ENCODE measurements at regions not wholly inside any gene's neighbourhood (a gene's known extent, or its start where the extent isn't known, plus 50 kb on each side); places are given as distances from the start of the nearest gene placed in this dataset.

DNA sequence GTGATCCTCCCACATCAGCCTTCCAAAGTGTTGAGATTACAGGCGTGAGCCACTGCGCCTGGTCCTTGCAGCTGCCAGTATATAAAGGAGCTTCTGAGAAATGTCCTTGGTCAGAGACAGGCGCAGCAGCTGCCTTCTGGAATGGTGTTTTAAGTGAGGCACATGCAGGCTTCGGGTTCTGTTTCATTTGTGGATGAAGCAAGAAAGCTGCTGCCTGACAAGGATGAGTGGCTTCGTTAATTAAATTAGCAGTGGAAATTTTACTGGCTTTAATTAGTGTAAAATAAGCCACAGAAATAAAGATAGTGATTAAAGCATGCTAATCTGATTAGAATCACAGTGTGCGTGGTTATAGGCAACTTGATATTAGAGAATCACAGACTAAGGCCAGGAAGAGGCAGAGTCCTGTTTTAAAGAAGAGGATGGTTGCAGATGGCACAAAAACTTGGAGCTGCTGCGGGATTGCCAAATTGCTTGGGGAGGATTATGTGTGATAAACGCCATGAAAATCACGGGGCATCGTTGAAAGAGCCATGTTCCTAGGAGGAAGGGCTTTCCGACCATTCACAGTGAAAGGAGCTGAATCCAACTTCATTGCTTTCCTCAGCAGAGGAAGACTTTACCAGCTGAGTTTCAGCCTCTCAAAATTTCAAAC is 348.4 kb upstream of the FAT1 start (continued):
- TF ChIP-seq, protein P1, sequence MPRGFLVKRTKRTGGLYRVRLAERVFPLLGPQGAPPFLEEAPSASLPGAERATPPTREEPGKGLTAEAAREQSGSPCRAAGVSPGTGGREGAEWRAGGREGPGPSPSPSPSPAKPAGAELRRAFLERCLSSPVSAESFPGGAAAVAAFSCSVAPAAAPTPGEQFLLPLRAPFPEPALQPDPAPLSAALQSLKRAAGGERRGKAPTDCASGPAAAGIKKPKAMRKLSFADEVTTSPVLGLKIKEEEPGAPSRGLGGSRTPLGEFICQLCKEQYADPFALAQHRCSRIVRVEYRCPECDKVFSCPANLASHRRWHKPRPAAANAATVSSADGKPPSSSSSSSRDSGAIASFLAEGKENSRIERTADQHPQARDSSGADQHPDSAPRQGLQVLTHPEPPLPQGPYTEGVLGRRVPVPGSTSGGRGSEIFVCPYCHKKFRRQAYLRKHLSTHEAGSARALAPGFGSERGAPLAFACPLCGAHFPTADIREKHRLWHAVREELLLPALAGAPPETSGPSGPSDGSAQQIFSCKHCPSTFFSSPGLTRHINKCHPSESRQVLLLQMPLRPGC (tag by site-specific recombination; IDR thresholded peaks at IDR 0.05) = no peak
- no peak for TF ChIP-seq ZBTB17 (tag by site-specific recombination; IDR thresholded peaks at IDR 0.05)
- no peak for TF ChIP-seq ZIC2 (tag by site-specific recombination; IDR thresholded peaks at IDR 0.05)
- TF ChIP-seq ZXDB (tag by site-specific recombination; IDR thresholded peaks at IDR 0.05) = no peak
- TF ChIP-seq, protein P2, sequence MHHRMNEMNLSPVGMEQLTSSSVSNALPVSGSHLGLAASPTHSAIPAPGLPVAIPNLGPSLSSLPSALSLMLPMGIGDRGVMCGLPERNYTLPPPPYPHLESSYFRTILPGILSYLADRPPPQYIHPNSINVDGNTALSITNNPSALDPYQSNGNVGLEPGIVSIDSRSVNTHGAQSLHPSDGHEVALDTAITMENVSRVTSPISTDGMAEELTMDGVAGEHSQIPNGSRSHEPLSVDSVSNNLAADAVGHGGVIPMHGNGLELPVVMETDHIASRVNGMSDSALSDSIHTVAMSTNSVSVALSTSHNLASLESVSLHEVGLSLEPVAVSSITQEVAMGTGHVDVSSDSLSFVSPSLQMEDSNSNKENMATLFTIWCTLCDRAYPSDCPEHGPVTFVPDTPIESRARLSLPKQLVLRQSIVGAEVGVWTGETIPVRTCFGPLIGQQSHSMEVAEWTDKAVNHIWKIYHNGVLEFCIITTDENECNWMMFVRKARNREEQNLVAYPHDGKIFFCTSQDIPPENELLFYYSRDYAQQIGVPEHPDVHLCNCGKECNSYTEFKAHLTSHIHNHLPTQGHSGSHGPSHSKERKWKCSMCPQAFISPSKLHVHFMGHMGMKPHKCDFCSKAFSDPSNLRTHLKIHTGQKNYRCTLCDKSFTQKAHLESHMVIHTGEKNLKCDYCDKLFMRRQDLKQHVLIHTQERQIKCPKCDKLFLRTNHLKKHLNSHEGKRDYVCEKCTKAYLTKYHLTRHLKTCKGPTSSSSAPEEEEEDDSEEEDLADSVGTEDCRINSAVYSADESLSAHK (tag by site-specific recombination; IDR thresholded peaks at IDR 0.05) = no peak
- no peak for TF ChIP-seq ZNF600 (tag by site-specific recombination; IDR thresholded peaks at IDR 0.05)

DNA sequence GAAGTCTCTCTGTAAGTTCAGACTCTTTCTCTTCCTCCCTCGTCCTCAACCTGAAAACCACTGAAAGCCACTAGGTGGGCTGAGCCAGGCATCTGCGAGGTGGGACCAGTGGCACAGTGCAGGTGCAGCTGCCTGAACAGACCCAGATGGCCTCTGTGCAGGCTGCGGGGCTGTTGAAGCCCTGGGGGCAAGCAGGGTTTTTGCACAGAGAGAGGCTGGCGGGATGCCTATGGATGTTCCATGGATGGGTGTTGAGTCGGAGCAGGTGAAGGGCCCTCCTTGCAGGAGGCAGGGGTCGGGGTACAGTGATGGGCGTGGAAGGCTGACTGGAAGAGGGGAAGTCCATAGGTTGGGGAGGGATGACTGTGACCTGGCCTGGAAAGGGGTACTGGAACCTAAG is 350.2 kb upstream of the FAT1 start:
- TF ChIP-seq ZNF223 (tag by site-specific recombination; IDR thresholded peaks at IDR 0.05) (no peak), ZNF292 (tag by site-specific recombination; IDR thresholded peaks at IDR 0.05; ENCODE audit: borderline replicate concordance, low read depth) (no peak), ZFP37 (tag by site-specific recombination; IDR thresholded peaks at IDR 0.05) (no peak), ZNF2 (tag by site-specific recombination; IDR thresholded peaks at IDR 0.05) (no peak), ZNF664 (tag by site-specific recombination; IDR thresholded peaks at IDR 0.05) (no peak), ZNF146 (tag by site-specific recombination; IDR thresholded peaks at IDR 0.05) (no peak), ZNF785 (tag by site-specific recombination; IDR thresholded peaks at IDR 0.05) (no peak), ZSCAN23 (tag by site-specific recombination; IDR thresholded peaks at IDR 0.05) (no peak)
- TF ChIP-seq, protein P3, sequence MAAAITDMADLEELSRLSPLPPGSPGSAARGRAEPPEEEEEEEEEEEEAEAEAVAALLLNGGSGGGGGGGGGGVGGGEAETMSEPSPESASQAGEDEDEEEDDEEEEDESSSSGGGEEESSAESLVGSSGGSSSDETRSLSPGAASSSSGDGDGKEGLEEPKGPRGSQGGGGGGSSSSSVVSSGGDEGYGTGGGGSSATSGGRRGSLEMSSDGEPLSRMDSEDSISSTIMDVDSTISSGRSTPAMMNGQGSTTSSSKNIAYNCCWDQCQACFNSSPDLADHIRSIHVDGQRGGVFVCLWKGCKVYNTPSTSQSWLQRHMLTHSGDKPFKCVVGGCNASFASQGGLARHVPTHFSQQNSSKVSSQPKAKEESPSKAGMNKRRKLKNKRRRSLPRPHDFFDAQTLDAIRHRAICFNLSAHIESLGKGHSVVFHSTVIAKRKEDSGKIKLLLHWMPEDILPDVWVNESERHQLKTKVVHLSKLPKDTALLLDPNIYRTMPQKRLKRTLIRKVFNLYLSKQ (tag by site-specific recombination; IDR thresholded peaks at IDR 0.05; ENCODE audit: borderline replicate concordance) = no peak
- Histone ChIP-seq H3K4me1 (ENCODE audit: control insufficient read depth, insufficient read depth, low read length) (no peaks in the 10 kb centered on the region), H3K9me3 (ENCODE audit: control insufficient read depth, insufficient read depth, low read depth, low read length) (no peaks in the 10 kb centered on the region), H3K36me3 (ENCODE audit: control insufficient read depth in 2 of 2, insufficient read depth in 1 of 2, low read length in 2 of 2) (no peaks in the 10 kb centered on the region), H3K27ac (ENCODE audit: extremely low read depth, low read depth, low read length) (no peak overlapping the region), H3K4me3 (ENCODE audit: low read depth, low read length) (no peak overlapping the region)
- POLR2A ChIA-PET = no interaction called here
- CTCF ChIA-PET = no interaction called here

DNA sequence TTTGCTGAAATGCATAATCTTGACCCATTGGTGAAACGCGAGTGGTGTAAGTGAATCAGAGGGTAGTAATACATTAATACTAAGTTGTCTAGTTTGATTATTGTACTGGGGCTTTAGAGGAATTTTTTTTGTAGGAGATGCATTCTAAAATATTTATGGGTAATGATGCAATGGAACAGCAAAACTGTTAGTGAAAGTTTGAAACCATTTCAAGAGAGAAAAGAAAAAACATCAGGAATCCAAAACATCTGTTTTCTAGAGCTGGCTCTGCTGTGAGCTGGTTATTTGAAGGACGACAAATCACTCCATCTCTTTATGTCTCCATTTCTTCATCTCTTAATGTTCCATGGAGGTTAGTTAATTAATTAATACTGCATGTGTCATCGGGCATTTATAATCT is 351.9 kb upstream of the FAT1 start:
- CTCF ChIA-PET = no interaction called here
- no peaks in the 10 kb centered on the region for H3K4me1 ChIP-seq (ENCODE audit: control insufficient read depth, insufficient read depth, low read length)
- POLR2A ChIA-PET = no interaction called here
- no peaks in the 10 kb centered on the region for H3K9me3 ChIP-seq (ENCODE audit: control insufficient read depth, insufficient read depth, low read depth, low read length)
- H3K27ac ChIP-seq (ENCODE audit: extremely low read depth, low read depth, low read length) = no peak overlapping the region
- H3K4me3 ChIP-seq (ENCODE audit: low read depth, low read length) = no peak overlapping the region
- H3K36me3 ChIP-seq (ENCODE audit: control insufficient read depth in 2 of 2, insufficient read depth in 1 of 2, low read length in 2 of 2) = no peaks in the 10 kb centered on the region
- TF ChIP-seq ZNF707 (tag by site-specific recombination; IDR thresholded peaks at IDR 0.05) = no peak
- TF ChIP-seq, protein P4, sequence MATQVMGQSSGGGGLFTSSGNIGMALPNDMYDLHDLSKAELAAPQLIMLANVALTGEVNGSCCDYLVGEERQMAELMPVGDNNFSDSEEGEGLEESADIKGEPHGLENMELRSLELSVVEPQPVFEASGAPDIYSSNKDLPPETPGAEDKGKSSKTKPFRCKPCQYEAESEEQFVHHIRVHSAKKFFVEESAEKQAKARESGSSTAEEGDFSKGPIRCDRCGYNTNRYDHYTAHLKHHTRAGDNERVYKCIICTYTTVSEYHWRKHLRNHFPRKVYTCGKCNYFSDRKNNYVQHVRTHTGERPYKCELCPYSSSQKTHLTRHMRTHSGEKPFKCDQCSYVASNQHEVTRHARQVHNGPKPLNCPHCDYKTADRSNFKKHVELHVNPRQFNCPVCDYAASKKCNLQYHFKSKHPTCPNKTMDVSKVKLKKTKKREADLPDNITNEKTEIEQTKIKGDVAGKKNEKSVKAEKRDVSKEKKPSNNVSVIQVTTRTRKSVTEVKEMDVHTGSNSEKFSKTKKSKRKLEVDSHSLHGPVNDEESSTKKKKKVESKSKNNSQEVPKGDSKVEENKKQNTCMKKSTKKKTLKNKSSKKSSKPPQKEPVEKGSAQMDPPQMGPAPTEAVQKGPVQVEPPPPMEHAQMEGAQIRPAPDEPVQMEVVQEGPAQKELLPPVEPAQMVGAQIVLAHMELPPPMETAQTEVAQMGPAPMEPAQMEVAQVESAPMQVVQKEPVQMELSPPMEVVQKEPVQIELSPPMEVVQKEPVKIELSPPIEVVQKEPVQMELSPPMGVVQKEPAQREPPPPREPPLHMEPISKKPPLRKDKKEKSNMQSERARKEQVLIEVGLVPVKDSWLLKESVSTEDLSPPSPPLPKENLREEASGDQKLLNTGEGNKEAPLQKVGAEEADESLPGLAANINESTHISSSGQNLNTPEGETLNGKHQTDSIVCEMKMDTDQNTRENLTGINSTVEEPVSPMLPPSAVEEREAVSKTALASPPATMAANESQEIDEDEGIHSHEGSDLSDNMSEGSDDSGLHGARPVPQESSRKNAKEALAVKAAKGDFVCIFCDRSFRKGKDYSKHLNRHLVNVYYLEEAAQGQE (tag by site-specific recombination; IDR thresholded peaks at IDR 0.05) = no peak
- no peak for TF ChIP-seq ZNF664 (tag by site-specific recombination; IDR thresholded peaks at IDR 0.05)
- TF ChIP-seq ZNF777 (tag by site-specific recombination; IDR thresholded peaks at IDR 0.05; ENCODE audit: borderline replicate concordance) = no peak
- TF ChIP-seq ZNF394 (tag by site-specific recombination; IDR thresholded peaks at IDR 0.05; ENCODE audit: borderline replicate concordance) = no peak
- TF ChIP-seq ZNF596 (tag by site-specific recombination; IDR thresholded peaks at IDR 0.05) = no peak
- no peak for TF ChIP-seq ZNF701 (tag by site-specific recombination; IDR thresholded peaks at IDR 0.05)
- TF ChIP-seq ZNF830 (tag by site-specific recombination; IDR thresholded peaks at IDR 0.05; ENCODE audit: low read depth) = no peak
- TF ChIP-seq ZNF184 (tag by site-specific recombination; IDR thresholded peaks at IDR 0.05) = no peak
- TF ChIP-seq GFI1B (tag by site-specific recombination; IDR thresholded peaks at IDR 0.05) = no peak
- TF ChIP-seq ZNF623 (tag by site-specific recombination; IDR thresholded peaks at IDR 0.05) = no peak
- no peak for TF ChIP-seq GLIS1 (tag by site-specific recombination; IDR thresholded peaks at IDR 0.05)

Measured in HEK293 (cell line).